ENCODE measurements at regions not wholly inside any gene's neighbourhood (a gene's known extent, or its start where the extent isn't known, plus 50 kb on each side); places are given as distances from the start of the nearest gene placed in this dataset.

DNA sequence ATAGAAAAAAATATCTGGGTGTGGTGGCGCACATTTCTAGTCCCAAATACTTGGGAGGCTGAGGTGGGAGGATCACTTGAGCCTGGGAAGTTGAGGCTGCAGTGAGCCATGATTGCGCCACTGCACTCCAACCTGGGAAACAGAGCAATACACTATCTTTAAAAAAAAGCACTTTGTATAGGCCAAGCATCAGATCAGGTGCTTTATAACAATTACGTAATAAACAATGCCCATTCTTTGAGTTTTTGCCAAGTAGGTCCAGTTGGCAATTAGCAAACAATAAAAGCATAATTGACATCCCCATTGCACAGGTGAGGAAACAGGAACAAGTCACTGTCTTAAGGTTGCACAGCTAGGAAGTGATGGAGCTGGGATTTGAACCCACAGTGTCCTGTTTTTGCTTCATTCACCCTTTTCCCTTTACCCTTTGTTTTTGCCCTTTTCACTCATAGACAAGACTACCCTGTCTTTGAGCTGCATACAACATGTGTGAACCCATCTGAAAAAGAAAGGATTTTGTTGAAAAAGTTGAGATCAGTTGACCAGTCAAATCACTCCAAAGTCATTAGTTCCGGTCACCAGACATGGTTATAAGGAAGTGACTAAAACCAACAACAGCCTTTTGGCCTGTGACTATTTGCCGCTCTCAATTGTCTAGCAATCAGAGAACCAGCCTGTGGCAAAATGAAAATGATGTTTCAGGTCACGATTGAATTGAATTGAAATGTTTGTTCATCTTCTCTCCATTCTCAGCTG, 303.6 kb downstream of the TFAP2C start:
- H3K4me3 ChIP-seq: no peak overlapping the region
- no peak overlapping the region for H3K27ac ChIP-seq
- H3K9me3 ChIP-seq: no peaks in the 10 kb centered on the region
- no peaks in the 10 kb centered on the region for H3K36me3 ChIP-seq
- no peak for TF ChIP-seq CTCF (IDR thresholded peaks at IDR 0.05)
- H3K4me1 ChIP-seq: no peaks in the 10 kb centered on the region
- DNase-seq (ENCODE audit: low spot score): no peak
- H3K27me3 ChIP-seq: peaks cover 0 to 2% of the 10 kb centered on the region in 2 donors

GRCh38 chr20:56933331-56933698, 304.2 kb downstream of the TFAP2C start:
- no peak overlapping the region for H3K4me3 ChIP-seq
- H3K27ac ChIP-seq: no peak overlapping the region
- DNase-seq (ENCODE audit: low spot score): no peak
- TF ChIP-seq CTCF (IDR thresholded peaks at IDR 0.05): no peak
- H3K4me1 ChIP-seq: no peaks in the 10 kb centered on the region
- H3K36me3 ChIP-seq: no peaks in the 10 kb centered on the region
- H3K27me3 ChIP-seq: no peaks in the 10 kb centered on the region
- H3K9me3 ChIP-seq: no peaks in the 10 kb centered on the region

- no peak for TF ChIP-seq CTCF (IDR thresholded peaks at IDR 0.05)
- no peaks in the 10 kb centered on the region for H3K27me3 ChIP-seq
- no peaks in the 10 kb centered on the region for H3K4me1 ChIP-seq
- no peak overlapping the region for H3K27ac ChIP-seq
- no peak overlapping the region for H3K4me3 ChIP-seq
- H3K9me3 ChIP-seq: no peaks in the 10 kb centered on the region
- no peak for DNase-seq (ENCODE audit: low spot score)
- H3K36me3 ChIP-seq: no peaks in the 10 kb centered on the region
Observed at GRCh38 chr20:56934888-56935287, 305.8 kb downstream of the TFAP2C start.

- no peak overlapping the region for H3K27ac ChIP-seq
- TF ChIP-seq CTCF (IDR thresholded peaks at IDR 0.05): no peak
- no peaks in the 10 kb centered on the region for H3K9me3 ChIP-seq
- H3K36me3 ChIP-seq: no peaks in the 10 kb centered on the region
- no peaks in the 10 kb centered on the region for H3K27me3 ChIP-seq
- DNase-seq (ENCODE audit: low spot score): no peak
- H3K4me1 ChIP-seq: no peaks in the 10 kb centered on the region
- no peak overlapping the region for H3K4me3 ChIP-seq
Observed at GRCh38 chr20:56940466-56940865, 311.4 kb downstream of the TFAP2C start.

DNA sequence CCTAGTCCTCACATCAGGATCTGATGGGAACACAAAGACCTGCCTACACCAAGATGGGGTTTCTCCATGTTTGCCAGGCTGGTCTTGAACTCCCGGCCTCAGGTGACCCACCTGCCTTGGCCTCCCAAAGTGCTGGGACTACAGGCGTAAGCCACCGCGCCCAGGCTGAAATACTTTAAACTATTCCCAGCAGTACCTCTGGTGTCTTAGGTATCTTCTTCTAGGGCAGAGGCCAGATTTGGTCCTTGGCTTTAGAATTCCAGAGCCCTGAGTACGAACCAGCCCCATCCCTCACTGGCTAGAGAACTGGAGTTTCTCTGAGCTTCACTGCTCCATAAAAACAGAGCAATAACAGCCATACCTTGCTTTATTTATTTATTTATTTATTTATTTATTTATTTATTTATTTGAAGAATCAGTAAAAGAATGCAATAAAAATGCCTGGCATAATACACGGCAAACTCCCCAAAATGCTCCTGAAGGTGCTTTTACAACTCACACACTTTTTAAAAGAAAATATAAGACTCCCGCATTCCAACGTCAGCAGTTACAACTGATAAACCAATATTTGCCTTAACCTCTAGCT, 312.1 kb downstream of the TFAP2C start:
- no peaks in the 10 kb centered on the region for H3K27me3 ChIP-seq
- H3K4me1 ChIP-seq: no peaks in the 10 kb centered on the region
- DNase-seq (ENCODE audit: low spot score): no peak
- H3K27ac ChIP-seq: no peak overlapping the region
- no peaks in the 10 kb centered on the region for H3K9me3 ChIP-seq
- H3K36me3 ChIP-seq: no peaks in the 10 kb centered on the region
- no peak overlapping the region for H3K4me3 ChIP-seq
- no peak for TF ChIP-seq CTCF (IDR thresholded peaks at IDR 0.05)
